OCI-LY7 (cell line): ENCODE measurements at regions not wholly inside any gene's neighbourhood (a gene's known extent, or its start where the extent isn't known, plus 50 kb on each side); places are given as distances from the start of the nearest gene placed in this dataset.

Experiments used
- BruUV-seq: library from RNA; stranded (reverse); fragments of 400-500 nt; replicated peaks from 2 replicates; lab custom pipeline; 2021; lab: Mats Ljungman, UMichigan
- CTCF ChIA-PET: fragments of 300-600 bp; sonication (Branson Sonifier 250); formaldehyde crosslinking; loops from one replicate; lab custom pipeline; 2022; ENCODE audit warnings: antibody characterized with exemption; ENCODE audit not compliant: unreplicated experiment; lab: Charles Lee
- POLR2A ChIA-PET: fragments of 300-600 bp; sonication (Branson Sonifier 250); formaldehyde crosslinking; loops from one replicate; lab custom pipeline; 2022; ENCODE audit warnings: antibody characterized with exemption; lab: Charles Lee
- DNase-seq: peaks from one replicate; pipeline ENCODE4 v3.0.0-alpha.2; 2015; ENCODE audit warnings: low spot score
- H2AFZ ChIP-seq: fragments of 200-600 bp; sonication (generic), shearing (Covaris generic); 2 replicates; pipeline ENCODE4 v1.6.1; 2014; ENCODE audit warnings: mild to moderate bottlenecking, antibody characterized with exemption, low read length, moderate library complexity
- H3K27ac ChIP-seq: fragments of 200-600 bp; sonication (generic); 2 replicates; pipeline ENCODE4 v1.5.1; 2014; ENCODE audit warnings: mixed run types, low read depth, mild to moderate bottlenecking, moderate library complexity, low read length, inconsistent platforms; ENCODE audit not compliant: poor library complexity, severe bottlenecking
- H3K36me3 ChIP-seq: fragments of 200-600 bp; sonication (generic); 2 replicates; pipeline ENCODE4 v1.6.1; 2014; ENCODE audit warnings: mild to moderate bottlenecking, antibody characterized with exemption, low read length, moderate library complexity, mixed read lengths; ENCODE audit not compliant: insufficient read depth
- H3K4me1 ChIP-seq: fragments of 200-600 bp; sonication (generic); 2 replicates; pipeline ENCODE4 v1.5.1; 2014; ENCODE audit warnings: mild to moderate bottlenecking, low read length; ENCODE audit not compliant: insufficient read depth, poor library complexity, severe bottlenecking
- H3K4me2 ChIP-seq: fragments of 200-600 bp; sonication (generic); 2 replicates; pipeline ENCODE4 v1.6.1; 2014; ENCODE audit warnings: mild to moderate bottlenecking, low read length
- H3K4me3 ChIP-seq: fragments of 200-600 bp; sonication (generic); 2 replicates; pipeline ENCODE4 v1.5.1; 2014; ENCODE audit warnings: mild to moderate bottlenecking, low read depth, low read length; ENCODE audit not compliant: poor library complexity, severe bottlenecking
- H3K79me2 ChIP-seq: fragments of 200-600 bp; sonication (generic); 2 replicates; pipeline ENCODE4 v1.6.1; 2016; ENCODE audit warnings: low read depth, mild to moderate bottlenecking, low read length, moderate library complexity, mixed read lengths; ENCODE audit not compliant: insufficient read depth
- H3K9me2 ChIP-seq: fragments of 200-600 bp; sonication (generic); 2 replicates; pipeline ENCODE4 v1.6.1; 2016; ENCODE audit warnings: mild to moderate bottlenecking, low read length, mixed read lengths; ENCODE audit not compliant: insufficient read depth
- H3K9me3 ChIP-seq: fragments of 200-600 bp; sonication (generic); 2 replicates; pipeline ENCODE4 v1.6.1; 2014; ENCODE audit warnings: mild to moderate bottlenecking, mixed run types, low read length, mixed read lengths
- H4K20me1 ChIP-seq: fragments of 200-600 bp; sonication (generic); 2 replicates; pipeline ENCODE4 v1.6.1; 2014; ENCODE audit warnings: mild to moderate bottlenecking, antibody characterized with exemption, low read length, moderate library complexity, mixed read lengths; ENCODE audit not compliant: insufficient read depth
- CTCF ChIP-seq: fragments of 200-600 bp; sonication (generic); conservative IDR thresholded peaks from 2 replicates; pipeline ENCODE4 v1.5.1; 2014; ENCODE audit warnings: mild to moderate bottlenecking, antibody characterized with exemption, low read length, moderate library complexity, mixed read lengths
- EZH2phosphoT487 ChIP-seq: fragments of 200-600 bp; sonication (generic); IDR thresholded peaks from 2 replicates; pipeline ENCODE4 v1.6.1; 2018; ENCODE audit warnings: low read depth, borderline replicate concordance, mild to moderate bottlenecking, mixed run types, antibody characterized with exemption, low read length, moderate library complexity, mixed read lengths
- intact Hi-C: fragments of 100-400 bp; cut with micrococcal nuclease; formaldehyde crosslinking; loops from one replicate; pipeline ENCODE4 v1.10.0; 2022; ENCODE audit not compliant: unreplicated experiment

- POLR2A ChIA-PET = interaction anchor here (1.7 kb wide), 1 partner anchor 9 kb away, joined by 5 read pairs; no protein-coding TSS in a partner anchor
- no TSS peak for BruUV-seq
- CTCF ChIA-PET = no interaction called here
These were observed 353.3 kb downstream of the HACE1 start for GRCh38 chr6:104506429-104506828.

GRCh38 chr6:104505838-104506237, 353.9 kb downstream of the HACE1 start:
- Histone ChIP-seq H3K4me3 (no peak overlapping the region), H3K4me1 (no peaks in the 10 kb centered on the region), H3K9me3 (no peaks in the 10 kb centered on the region), H3K36me3 (no peaks in the 10 kb centered on the region), H2AFZ (no peak overlapping the region), H3K9me2 (no peaks in the 10 kb centered on the region), H3K79me2 (no peaks in the 10 kb centered on the region), H3K4me2 (no peak overlapping the region), H4K20me1 (no peaks in the 10 kb centered on the region), H3K27ac (no peak overlapping the region)
- TF ChIP-seq CTCF (no peak), EZH2phosphoT487 (no peak)
- CTCF ChIA-PET = no interaction called here
- POLR2A ChIA-PET = interaction anchor here (1.7 kb wide), 1 partner anchor 9 kb away, joined by 5 read pairs; no protein-coding TSS in a partner anchor
- BruUV-seq = no TSS peak
- DNase-seq = no peak
- intact Hi-C loops = no loop called here

More at GRCh38 chr6:104506429-104506828, 353.3 kb downstream of the HACE1 start:
- Histone ChIP-seq H4K20me1 (no peaks in the 10 kb centered on the region), H3K79me2 (no peaks in the 10 kb centered on the region), H2AFZ (no peak overlapping the region), H3K4me2 (no peak overlapping the region), H3K4me3 (no peak overlapping the region), H3K27ac (no peak overlapping the region), H3K9me3 (no peaks in the 10 kb centered on the region), H3K4me1 (no peaks in the 10 kb centered on the region), H3K9me2 (no peaks in the 10 kb centered on the region), H3K36me3 (no peaks in the 10 kb centered on the region)
- intact Hi-C loops = no loop called here
- TF ChIP-seq CTCF = no peak
- TF ChIP-seq EZH2phosphoT487 = no peak
- no peak for DNase-seq

- Histone ChIP-seq H3K36me3 (no peaks in the 10 kb centered on the region), H3K27ac (no peak overlapping the region), H3K9me2 (no peaks in the 10 kb centered on the region), H3K4me2 (no peak overlapping the region), H3K4me3 (no peak overlapping the region), H4K20me1 (no peaks in the 10 kb centered on the region), H3K4me1 (no peaks in the 10 kb centered on the region), H2AFZ (no peak overlapping the region), H3K9me3 (no peaks in the 10 kb centered on the region), H3K79me2 (no peaks in the 10 kb centered on the region)
- DNase-seq = no peak
- intact Hi-C loops = no loop called here
- no TSS peak for BruUV-seq
- ChIA-PET CTCF (no interaction called here), POLR2A (interaction anchor here (0.6 to 1.1 kb wide), 3 partner anchors 9 to 20 kb away, joined by 3 to 4 read pairs (median 3); no protein-coding TSS in a partner anchor)
- TF ChIP-seq EZH2phosphoT487 = no peak
- no peak for TF ChIP-seq CTCF
These were observed 359.5 kb downstream of the HACE1 start for GRCh38 chr6:104500265-104500664.
